ENCODE measurements at regions not wholly inside any gene's neighbourhood (a gene's known extent, or its start where the extent isn't known, plus 50 kb on each side); places are given as distances from the start of the nearest gene placed in this dataset.

- Histone ChIP-seq H3K27me3 (ENCODE audit: control insufficient read depth, insufficient read depth, low read length) (no peaks in the 10 kb centered on the region), H3K4me3 (ENCODE audit: low read depth, low read length) (no peak overlapping the region), H3K4me1 (ENCODE audit: control insufficient read depth, insufficient read depth, low read length) (no peaks in the 10 kb centered on the region), H3K27ac (ENCODE audit: low read depth, low read length) (no peak overlapping the region), H3K36me3 (ENCODE audit: control insufficient read depth, insufficient read depth, low read length) (no peaks in the 10 kb centered on the region), H3K9me3 (ENCODE audit: control insufficient read depth, insufficient read depth, low read length) (no peaks in the 10 kb centered on the region)
- 88% methylated on average over 1 of the region's 1 CpG for WGBS (ENCODE audit: insufficient coverage)
- no peak for DNase-seq (ENCODE audit: low read depth in 4 of 6, low spot score in 6 of 6)
Observed at GRCh38 chr11:116301141-116301540, 471.6 kb downstream of the BUD13 start.

- no peak for DNase-seq (ENCODE audit: low read depth in 4 of 6, low spot score in 6 of 6)
- H3K4me3 ChIP-seq (ENCODE audit: low read depth, low read length), result no peak overlapping the region
- H3K27ac ChIP-seq (ENCODE audit: low read depth, low read length), result no peak overlapping the region
- H3K27me3 ChIP-seq (ENCODE audit: control insufficient read depth, insufficient read depth, low read length), result no peaks in the 10 kb centered on the region
- H3K9me3 ChIP-seq (ENCODE audit: control insufficient read depth, insufficient read depth, low read length), result no peaks in the 10 kb centered on the region
- H3K4me1 ChIP-seq (ENCODE audit: control insufficient read depth, insufficient read depth, low read length), result no peaks in the 10 kb centered on the region
- no CpG with 5 or more reads among the region's 1 CpG for WGBS (ENCODE audit: insufficient coverage)
- no peaks in the 10 kb centered on the region for H3K36me3 ChIP-seq (ENCODE audit: control insufficient read depth, insufficient read depth, low read length)
Observed at GRCh38 chr11:116300232-116300631, 472.6 kb downstream of the BUD13 start.

DNA sequence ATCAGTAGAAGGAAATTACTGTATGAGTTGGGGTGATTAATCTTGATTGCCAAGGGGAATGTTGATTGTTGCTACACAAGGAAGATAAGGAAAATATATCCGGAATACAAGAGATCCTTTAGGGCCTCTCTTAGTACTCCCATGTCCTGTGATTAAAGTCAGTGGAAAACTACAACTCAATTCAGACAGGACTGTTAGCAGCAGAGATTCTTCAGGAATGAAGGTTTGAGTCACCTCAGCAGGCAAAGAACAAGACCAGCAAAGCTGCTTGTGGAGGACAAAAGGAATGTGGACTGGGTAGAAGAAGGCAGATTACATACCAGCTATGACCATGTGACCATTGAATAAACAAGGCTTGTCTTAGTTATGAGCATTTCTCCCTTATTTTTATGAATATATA, 478.2 kb downstream of the BUD13 start:
- no peaks in the 10 kb centered on the region for H3K4me1 ChIP-seq (ENCODE audit: control insufficient read depth, insufficient read depth, low read length)
- H3K27ac ChIP-seq (ENCODE audit: low read depth, low read length), result no peak overlapping the region
- no peaks in the 10 kb centered on the region for H3K36me3 ChIP-seq (ENCODE audit: control insufficient read depth, insufficient read depth, low read length)
- no peaks in the 10 kb centered on the region for H3K27me3 ChIP-seq (ENCODE audit: control insufficient read depth, insufficient read depth, low read length)
- H3K9me3 ChIP-seq (ENCODE audit: control insufficient read depth, insufficient read depth, low read length), result no peaks in the 10 kb centered on the region
- WGBS (ENCODE audit: insufficient coverage), result 100% methylated on average over 1 of the region's 1 CpG
- no peak for DNase-seq (ENCODE audit: low read depth in 4 of 6, low spot score in 6 of 6)
- no peak overlapping the region for H3K4me3 ChIP-seq (ENCODE audit: low read depth, low read length)

DNA sequence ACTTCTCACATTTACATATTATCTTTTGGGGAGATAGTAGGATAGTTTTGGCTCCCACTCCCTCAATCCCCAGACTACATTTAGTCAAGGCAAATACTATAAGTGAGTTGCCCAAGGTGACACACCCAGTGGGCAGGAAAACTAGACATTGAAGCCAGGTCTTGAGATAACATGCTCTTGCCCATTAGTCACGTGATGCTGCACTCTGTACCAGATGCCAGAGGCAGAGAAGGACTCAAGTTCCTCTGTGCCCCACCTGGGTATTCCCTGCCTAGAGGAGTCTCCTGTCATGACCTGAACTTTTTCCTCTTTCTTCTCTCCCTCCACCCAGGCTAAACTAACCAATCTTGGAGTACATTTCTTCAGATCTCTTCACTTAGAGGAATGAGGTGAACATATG, 484.9 kb downstream of the BUD13 start:
- no peaks in the 10 kb centered on the region for H3K27me3 ChIP-seq (ENCODE audit: control insufficient read depth, insufficient read depth, low read length)
- 91% methylated on average over 1 of the region's 1 CpG for WGBS (ENCODE audit: insufficient coverage)
- H3K4me3 ChIP-seq (ENCODE audit: low read depth, low read length), result no peak overlapping the region
- H3K27ac ChIP-seq (ENCODE audit: low read depth, low read length), result no peak overlapping the region
- H3K4me1 ChIP-seq (ENCODE audit: control insufficient read depth, insufficient read depth, low read length), result peaks cover 5% of the 10 kb centered on the region
- H3K9me3 ChIP-seq (ENCODE audit: control insufficient read depth, insufficient read depth, low read length), result no peaks in the 10 kb centered on the region
- H3K36me3 ChIP-seq (ENCODE audit: control insufficient read depth, insufficient read depth, low read length), result no peaks in the 10 kb centered on the region
- DNase-seq (ENCODE audit: low read depth in 4 of 6, low spot score in 6 of 6), result no peak

GRCh38 chr11:116285026-116285425, 487.8 kb downstream of the BUD13 start:
- Histone ChIP-seq H3K27ac (ENCODE audit: low read depth, low read length) (no peak overlapping the region), H3K4me3 (ENCODE audit: low read depth, low read length) (no peak overlapping the region), H3K36me3 (ENCODE audit: control insufficient read depth, insufficient read depth, low read length) (no peaks in the 10 kb centered on the region), H3K4me1 (ENCODE audit: control insufficient read depth, insufficient read depth, low read length) (peaks cover 5% of the 10 kb centered on the region), H3K27me3 (ENCODE audit: control insufficient read depth, insufficient read depth, low read length) (no peaks in the 10 kb centered on the region), H3K9me3 (ENCODE audit: control insufficient read depth, insufficient read depth, low read length) (no peaks in the 10 kb centered on the region)
- peak in 4 of 6 donors; percentile 46 to 91 (median 61) for DNase-seq (ENCODE audit: low read depth in 4 of 6, low spot score in 6 of 6)
- 17% methylated on average over 3 of the region's 3 CpGs for WGBS (ENCODE audit: insufficient coverage)

DNA sequence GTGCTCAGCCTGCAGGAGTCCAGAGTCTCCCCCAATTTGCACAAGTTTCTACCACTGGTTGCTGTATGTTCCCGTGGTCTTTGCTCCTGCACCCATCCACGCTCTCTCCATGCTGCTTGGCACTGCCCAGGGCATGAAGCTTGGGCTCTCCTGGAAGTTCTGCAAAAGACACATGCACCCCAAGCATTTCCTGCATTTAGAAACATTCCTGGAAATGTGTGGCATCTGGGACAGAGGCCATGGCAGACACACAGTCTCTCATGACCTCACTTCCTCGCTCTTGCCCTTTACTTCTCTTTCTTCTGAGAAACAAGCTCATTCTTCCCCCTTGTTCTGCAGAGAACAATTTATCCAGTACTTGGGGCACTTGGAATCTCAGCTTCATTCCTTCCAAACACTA, 489.5 kb downstream of the BUD13 start:
- no peak for DNase-seq (ENCODE audit: low read depth in 4 of 6, low spot score in 6 of 6)
- Histone ChIP-seq H3K4me3 (ENCODE audit: low read depth, low read length) (no peak overlapping the region), H3K36me3 (ENCODE audit: control insufficient read depth, insufficient read depth, low read length) (no peaks in the 10 kb centered on the region), H3K27me3 (ENCODE audit: control insufficient read depth, insufficient read depth, low read length) (no peaks in the 10 kb centered on the region), H3K27ac (ENCODE audit: low read depth, low read length) (no peak overlapping the region), H3K4me1 (ENCODE audit: control insufficient read depth, insufficient read depth, low read length) (peaks cover 9% of the 10 kb centered on the region), H3K9me3 (ENCODE audit: control insufficient read depth, insufficient read depth, low read length) (no peaks in the 10 kb centered on the region)
- WGBS (ENCODE audit: insufficient coverage), result 96% methylated on average over 3 of the region's 3 CpGs

- H3K27ac ChIP-seq (ENCODE audit: low read depth, low read length), result no peak overlapping the region
- H3K27me3 ChIP-seq (ENCODE audit: control insufficient read depth, insufficient read depth, low read length), result no peaks in the 10 kb centered on the region
- no peaks in the 10 kb centered on the region for H3K36me3 ChIP-seq (ENCODE audit: control insufficient read depth, insufficient read depth, low read length)
- no peak for DNase-seq (ENCODE audit: low read depth in 4 of 6, low spot score in 6 of 6)
- WGBS (ENCODE audit: insufficient coverage), result 100% methylated on average over 1 of the region's 4 CpGs
- H3K4me1 ChIP-seq (ENCODE audit: control insufficient read depth, insufficient read depth, low read length), result peaks cover 9% of the 10 kb centered on the region
- H3K9me3 ChIP-seq (ENCODE audit: control insufficient read depth, insufficient read depth, low read length), result no peaks in the 10 kb centered on the region
- no peak overlapping the region for H3K4me3 ChIP-seq (ENCODE audit: low read depth, low read length)
Observed at GRCh38 chr11:116282481-116282880, 490.3 kb downstream of the BUD13 start.

DNA sequence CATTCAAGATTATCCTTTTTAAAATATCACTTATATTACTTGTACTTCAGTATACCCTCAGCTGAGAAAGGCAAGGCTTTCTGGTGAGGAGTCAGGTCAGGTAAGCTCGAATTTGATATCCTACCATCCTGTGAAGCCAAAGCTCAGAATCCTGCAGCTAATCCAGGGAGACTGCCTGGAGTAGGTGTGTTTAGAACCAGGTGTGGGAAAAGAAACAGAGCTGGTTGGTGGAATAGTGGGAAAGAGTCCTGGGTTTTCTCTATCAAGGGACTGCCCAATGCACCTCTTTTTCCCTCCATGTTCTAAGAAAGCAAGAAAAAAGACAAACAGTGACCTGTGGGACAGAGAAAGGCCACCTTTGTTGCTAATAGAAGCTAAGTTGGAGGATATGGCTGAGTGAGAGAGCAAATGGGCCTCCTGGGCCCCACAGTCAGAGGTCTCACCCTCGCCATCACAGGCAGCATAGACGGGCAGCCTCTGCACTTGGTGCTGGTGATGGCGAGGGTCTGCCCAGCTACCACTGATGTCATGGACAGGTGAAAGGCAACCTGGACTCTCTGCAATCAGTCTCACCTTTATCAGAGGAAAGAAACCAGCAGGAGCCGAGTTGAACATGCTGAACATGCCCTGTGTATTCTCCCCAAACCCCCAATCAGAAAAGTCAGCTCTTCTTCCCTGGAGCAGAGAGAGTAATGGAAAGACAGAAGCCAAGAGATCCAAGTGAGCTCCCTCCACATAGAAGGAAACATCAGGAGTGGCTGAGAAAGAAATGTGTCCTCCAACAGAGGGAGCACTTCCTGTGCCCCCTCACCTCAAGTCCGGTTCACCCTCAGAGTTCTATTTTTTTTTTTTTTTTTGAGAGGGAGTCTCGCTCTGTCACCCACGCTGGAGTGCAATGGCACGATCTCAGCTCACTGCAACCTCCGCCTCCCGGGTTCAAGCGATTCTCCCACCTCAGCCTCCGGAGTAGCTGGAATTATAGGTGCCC, 491.3 kb downstream of the BUD13 start:
- no peak for DNase-seq (ENCODE audit: low read depth in 4 of 6, low spot score in 6 of 6)
- no peaks in the 10 kb centered on the region for H3K36me3 ChIP-seq (ENCODE audit: control insufficient read depth, insufficient read depth, low read length)
- H3K27me3 ChIP-seq (ENCODE audit: control insufficient read depth, insufficient read depth, low read length), result no peaks in the 10 kb centered on the region
- H3K4me1 ChIP-seq (ENCODE audit: control insufficient read depth, insufficient read depth, low read length), result peaks cover 16% of the 10 kb centered on the region
- no peaks in the 10 kb centered on the region for H3K9me3 ChIP-seq (ENCODE audit: control insufficient read depth, insufficient read depth, low read length)
- H3K27ac ChIP-seq (ENCODE audit: low read depth, low read length), result no peak overlapping the region
- no peak overlapping the region for H3K4me3 ChIP-seq (ENCODE audit: low read depth, low read length)
- WGBS (ENCODE audit: insufficient coverage), result 92% methylated on average over 8 of the region's 13 CpGs

- 100% methylated on average over 1 of the region's 4 CpGs for WGBS (ENCODE audit: insufficient coverage)
- peak in 1 of 6 donors; percentile 75 for DNase-seq (ENCODE audit: low read depth in 4 of 6, low spot score in 6 of 6)
- no peak overlapping the region for H3K27ac ChIP-seq (ENCODE audit: low read depth, low read length)
Observed at GRCh38 chr11:116279511-116279910, 493.3 kb downstream of the BUD13 start.

GRCh38 chr11:116278076-116278475, 494.7 kb downstream of the BUD13 start:
- H3K4me3 ChIP-seq (ENCODE audit: low read depth, low read length), result no peak overlapping the region
- H3K36me3 ChIP-seq (ENCODE audit: control insufficient read depth, insufficient read depth, low read length), result no peaks in the 10 kb centered on the region
- H3K4me1 ChIP-seq (ENCODE audit: control insufficient read depth, insufficient read depth, low read length), result peaks cover 38% of the 10 kb centered on the region
- 53% methylated on average over 3 of the region's 4 CpGs for WGBS (ENCODE audit: insufficient coverage)
- no peaks in the 10 kb centered on the region for H3K9me3 ChIP-seq (ENCODE audit: control insufficient read depth, insufficient read depth, low read length)
- no peak for DNase-seq (ENCODE audit: low read depth in 4 of 6, low spot score in 6 of 6)
- H3K27me3 ChIP-seq (ENCODE audit: control insufficient read depth, insufficient read depth, low read length), result no peaks in the 10 kb centered on the region
- no peak overlapping the region for H3K27ac ChIP-seq (ENCODE audit: low read depth, low read length)

More at GRCh38 chr11:116279511-116279910, 493.3 kb downstream of the BUD13 start:
- peaks cover 25% of the 10 kb centered on the region for H3K4me1 ChIP-seq (ENCODE audit: control insufficient read depth, insufficient read depth, low read length)
- no peaks in the 10 kb centered on the region for H3K27me3 ChIP-seq (ENCODE audit: control insufficient read depth, insufficient read depth, low read length)
- H3K4me3 ChIP-seq (ENCODE audit: low read depth, low read length), result no peak overlapping the region
- H3K9me3 ChIP-seq (ENCODE audit: control insufficient read depth, insufficient read depth, low read length), result no peaks in the 10 kb centered on the region
- no peaks in the 10 kb centered on the region for H3K36me3 ChIP-seq (ENCODE audit: control insufficient read depth, insufficient read depth, low read length)
